Adrenal gland (tissue), 5 donors: ENCODE measurements at regions not wholly inside any gene's neighbourhood (a gene's known extent, or its start where the extent isn't known, plus 50 kb on each side); places are given as distances from the start of the nearest gene placed in this dataset.

Source experiments
- POLR2A ChIP-seq, 2 donors: fragments of 450-650 bp; IDR thresholded peaks; one replicate each; pipeline ENCODE4 v1.6.1; 2017; ENCODE audit warnings: antibody characterized with exemption in 2 of 2, mild to moderate bottlenecking in 2 of 2, moderate library complexity in 1 of 2
- TF ChIP-seq, protein P1 (sequence below), 6 experiments: fragments of 450-650 bp in 4 of 6; fragments of 200-600 bp in 2 of 6; sonication (generic) in 1 of 6; IDR thresholded peaks; 1 replicate in 5 of 6; 2 replicates in 1 of 6; pipeline versions ENCODE4 v1.5.1 to v1.8.0; 2016 to 2021; ENCODE audit warnings: antibody characterized with exemption in 6 of 6, mild to moderate bottlenecking in 2 of 6, moderate library complexity in 1 of 6
- donor health status: DM: no; HTN: no; CAD: no.

GRCh38 chr21:39078322-39079065 lies 104.8 kb downstream of the PSMG1 start:
- TF ChIP-seq, protein P1, sequence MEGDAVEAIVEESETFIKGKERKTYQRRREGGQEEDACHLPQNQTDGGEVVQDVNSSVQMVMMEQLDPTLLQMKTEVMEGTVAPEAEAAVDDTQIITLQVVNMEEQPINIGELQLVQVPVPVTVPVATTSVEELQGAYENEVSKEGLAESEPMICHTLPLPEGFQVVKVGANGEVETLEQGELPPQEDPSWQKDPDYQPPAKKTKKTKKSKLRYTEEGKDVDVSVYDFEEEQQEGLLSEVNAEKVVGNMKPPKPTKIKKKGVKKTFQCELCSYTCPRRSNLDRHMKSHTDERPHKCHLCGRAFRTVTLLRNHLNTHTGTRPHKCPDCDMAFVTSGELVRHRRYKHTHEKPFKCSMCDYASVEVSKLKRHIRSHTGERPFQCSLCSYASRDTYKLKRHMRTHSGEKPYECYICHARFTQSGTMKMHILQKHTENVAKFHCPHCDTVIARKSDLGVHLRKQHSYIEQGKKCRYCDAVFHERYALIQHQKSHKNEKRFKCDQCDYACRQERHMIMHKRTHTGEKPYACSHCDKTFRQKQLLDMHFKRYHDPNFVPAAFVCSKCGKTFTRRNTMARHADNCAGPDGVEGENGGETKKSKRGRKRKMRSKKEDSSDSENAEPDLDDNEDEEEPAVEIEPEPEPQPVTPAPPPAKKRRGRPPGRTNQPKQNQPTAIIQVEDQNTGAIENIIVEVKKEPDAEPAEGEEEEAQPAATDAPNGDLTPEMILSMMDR (IDR thresholded peaks at IDR 0.05) = no peak
- TF ChIP-seq POLR2A (IDR thresholded peaks at IDR 0.05) = no peak
